Dermis blood vessel endothelial cell (primary cell): ENCODE measurements at regions not wholly inside any gene's neighbourhood (a gene's known extent, or its start where the extent isn't known, plus 50 kb on each side); places are given as distances from the start of the nearest gene placed in this dataset.
"Not testable (repeated sequence)": the region's sequence is repeated elsewhere in the genome, so short reads cannot be mapped to it uniquely, and the experiment has no call there.

Experiments
- DNase-seq: peaks from one replicate; pipeline ENCODE4 v3.0.0; 2010

DNA sequence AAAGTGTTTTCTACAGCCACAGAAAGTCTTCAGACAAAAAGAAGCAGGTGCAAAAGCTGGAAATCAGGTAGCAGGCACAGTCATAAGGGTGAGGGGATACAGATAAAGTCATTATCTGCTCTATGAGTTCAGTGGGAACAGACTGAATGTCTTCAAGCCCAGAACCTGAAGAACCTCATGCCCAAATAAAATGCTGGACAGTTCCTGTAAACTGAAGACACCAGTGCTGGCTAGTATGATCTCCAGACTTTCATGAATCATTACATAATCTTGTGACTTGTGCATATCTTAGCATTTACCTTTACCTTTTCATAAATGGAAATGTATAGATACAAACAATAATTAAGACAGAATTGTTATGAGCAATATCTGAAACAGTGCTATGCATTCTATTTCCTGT is 728.7 kb downstream of the DNAH5 start:
- no peak for DNase-seq

DNA sequence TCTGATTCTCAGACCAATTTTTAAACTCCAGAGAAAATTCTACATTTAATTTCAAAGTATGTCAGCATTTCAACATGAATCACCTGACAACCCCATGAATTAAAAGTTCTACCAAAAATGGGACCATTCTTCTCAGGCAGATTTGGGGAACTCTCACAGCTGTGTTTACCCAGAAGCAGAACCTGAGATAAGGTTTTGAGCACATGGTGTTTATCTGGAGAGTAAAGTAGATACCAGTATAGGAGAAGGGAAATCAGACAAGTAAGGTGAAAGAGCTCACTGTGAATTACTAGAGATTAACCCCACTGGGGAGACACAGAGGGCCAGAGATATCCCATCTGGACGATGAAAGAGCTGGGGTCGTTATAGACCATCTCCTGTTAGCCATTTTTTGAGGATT is 729.1 kb downstream of the DNAH5 start:
- no peak for DNase-seq

DNA sequence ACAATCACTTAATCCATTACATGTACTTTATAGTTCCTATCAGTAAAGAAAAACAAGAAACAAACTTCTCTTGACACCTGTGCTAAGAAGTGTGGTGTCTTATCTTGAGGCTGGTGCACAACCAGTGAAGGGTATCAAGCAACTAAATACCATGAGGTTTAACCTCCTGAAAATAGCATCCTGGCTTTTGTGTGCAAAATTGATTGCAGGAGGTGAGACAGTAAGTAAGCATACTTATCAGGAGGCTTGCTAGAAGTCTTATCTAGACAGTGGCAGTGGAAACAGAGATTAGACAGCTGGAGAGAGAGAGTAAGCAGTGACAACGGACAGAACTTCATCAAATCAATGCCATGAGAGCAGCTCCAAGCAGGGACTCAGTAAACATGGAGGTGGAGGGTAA is 730.3 kb downstream of the DNAH5 start:
- DNase-seq: no peak

DNA sequence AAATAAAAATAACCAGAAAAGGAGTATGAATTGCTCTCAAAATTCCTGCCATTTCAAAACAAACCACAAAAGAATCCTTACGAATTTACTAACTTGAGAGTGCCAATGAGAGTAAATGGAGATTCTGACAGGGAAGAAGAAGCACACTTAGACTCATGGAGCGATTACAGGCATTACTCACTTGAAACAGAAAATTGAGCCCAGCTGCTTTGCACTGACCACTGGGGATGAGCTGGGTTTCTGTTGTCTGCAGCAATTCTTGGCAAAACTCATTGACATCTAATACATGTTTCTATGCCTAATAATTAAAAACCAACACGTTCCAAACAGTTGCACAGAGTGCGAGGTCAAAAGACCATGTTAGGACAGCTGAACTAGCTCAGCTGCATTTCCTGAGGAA is 731.6 kb downstream of the DNAH5 start:
- no peak for DNase-seq

DNA sequence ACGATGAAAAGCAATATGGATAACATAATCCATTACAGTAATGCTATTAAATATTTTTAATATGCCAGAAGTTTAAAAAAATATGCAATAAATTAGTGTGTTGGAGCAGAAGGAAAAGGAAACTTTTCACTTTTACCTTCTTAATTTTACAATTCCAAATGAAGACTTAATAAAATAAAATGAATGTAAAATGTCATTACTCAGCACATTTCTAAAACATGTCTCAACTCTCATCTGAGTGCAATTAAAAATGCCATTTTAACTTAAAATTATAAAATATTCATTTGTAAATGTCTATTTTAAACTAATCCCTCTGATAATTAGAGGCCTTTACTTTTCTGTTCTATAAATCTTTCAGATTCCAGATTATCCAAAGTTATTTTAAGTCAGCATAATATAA is 733.4 kb downstream of the DNAH5 start:
- DNase-seq: no peak

DNA sequence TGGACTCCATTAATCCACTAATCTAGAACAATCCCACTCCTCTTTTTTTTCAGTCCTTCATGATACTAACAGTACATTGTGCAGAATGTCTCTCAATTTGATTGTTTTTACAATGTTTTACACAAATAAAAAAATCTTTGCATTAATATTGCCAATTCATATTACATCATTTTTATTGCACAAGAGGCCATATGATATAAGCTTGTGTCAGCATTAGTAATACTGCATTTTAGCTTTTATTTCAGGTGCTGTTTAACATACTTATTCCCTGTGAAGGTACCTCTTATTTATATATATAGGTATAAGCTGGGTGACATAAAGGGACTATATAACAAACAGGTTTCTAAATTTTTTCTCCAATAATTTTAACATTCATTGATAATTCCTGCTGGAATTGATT is 737.4 kb downstream of the DNAH5 start:
- DNase-seq: no peak

DNA sequence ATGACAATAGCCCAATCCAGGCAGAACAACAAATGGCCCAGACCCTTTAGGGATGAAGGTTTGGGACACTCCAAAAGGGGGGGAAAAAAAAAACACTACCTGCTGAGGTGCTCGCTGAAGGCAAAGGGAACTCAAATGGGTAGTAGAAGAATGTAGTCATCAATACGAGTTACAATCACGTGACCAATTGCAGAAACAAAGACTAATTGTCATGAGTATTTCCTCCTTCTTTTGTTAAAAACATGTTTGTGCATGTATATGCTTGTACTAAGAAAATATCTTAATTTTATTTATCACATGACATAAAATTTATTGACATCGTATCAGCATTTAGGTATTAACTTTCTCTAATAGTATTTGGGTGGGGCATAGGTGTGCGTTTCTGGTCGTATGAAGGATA is 743.5 kb downstream of the DNAH5 start:
- no peak for DNase-seq

DNA sequence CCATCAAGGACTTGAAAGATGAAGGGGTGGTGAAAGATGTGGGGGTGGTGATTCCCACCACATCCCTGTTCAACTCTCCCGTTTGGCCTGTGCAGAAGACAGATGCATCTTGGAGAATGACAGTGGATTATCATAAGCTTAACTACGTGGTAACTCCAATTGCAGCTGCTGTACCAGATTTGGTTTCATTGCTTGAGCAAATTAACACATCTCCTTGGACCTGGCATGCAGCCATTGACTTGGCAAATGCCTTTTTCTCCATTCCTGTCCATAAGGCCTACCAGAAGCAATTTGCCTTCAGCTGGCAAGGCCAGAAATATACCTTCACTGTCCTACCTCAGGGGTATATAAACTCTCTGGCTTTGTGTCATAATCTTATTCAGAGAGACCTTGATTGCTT is 746.3 kb downstream of the DNAH5 start:
- not testable (repeated sequence) for DNase-seq

DNA sequence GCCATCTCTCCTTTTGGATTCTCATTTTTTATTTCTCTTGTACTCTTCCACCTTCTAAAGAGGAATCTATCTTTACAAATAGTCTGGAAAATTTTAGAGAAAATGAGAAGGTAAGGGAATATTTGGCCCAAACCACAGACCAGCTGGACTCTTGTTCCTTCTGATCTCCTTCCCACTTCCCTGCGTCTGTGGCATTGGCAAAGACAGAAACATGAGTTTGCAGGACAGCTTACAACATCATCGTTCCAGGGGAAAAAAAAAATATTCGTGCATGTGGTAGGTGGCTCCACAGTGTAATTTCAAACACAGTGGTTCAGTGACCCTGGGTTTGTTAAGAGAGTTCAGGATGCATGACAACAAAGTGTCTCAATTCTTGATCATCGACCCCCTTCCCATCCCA is 755.0 kb downstream of the DNAH5 start:
- no peak for DNase-seq

DNA sequence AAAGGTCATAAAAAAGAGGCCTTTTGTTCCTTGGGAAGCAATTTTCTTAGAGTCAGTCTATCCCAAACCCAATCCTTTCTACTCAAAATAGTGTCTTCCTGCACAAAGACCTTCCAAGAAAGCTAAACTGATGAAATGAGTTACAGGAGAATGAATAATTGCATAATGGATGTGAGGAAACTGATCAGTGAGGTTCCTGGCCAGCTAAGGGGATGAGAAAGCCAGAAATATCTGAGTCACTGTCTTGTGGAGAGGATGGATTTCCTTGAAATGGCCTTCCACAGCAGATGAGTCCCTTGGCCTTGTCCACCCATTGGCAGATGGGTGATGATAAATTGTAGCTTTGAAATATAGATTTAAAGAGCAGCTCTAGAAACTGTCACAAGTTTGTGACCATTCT is 756.1 kb downstream of the DNAH5 start:
- DNase-seq: no peak

DNA sequence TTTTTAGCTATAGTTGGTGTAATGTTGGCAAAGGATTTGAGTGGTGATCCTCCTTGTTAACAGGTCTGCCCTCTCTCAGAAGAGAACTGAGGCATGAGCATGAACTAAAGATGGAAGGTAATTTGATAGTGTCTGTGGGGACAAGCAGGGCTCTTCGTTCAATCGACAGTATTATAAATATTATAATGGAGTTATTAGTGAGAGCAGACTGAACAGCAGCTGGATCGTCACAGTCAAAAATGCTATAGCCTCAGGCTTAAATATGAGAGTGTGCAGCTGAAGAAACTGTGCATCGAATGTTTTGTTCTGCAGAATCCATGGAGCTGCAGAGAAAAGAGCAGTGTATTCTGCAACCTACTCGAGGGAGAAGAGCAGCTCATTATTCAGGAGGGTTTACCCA is 757.3 kb downstream of the DNAH5 start:
- no peak for DNase-seq

DNA sequence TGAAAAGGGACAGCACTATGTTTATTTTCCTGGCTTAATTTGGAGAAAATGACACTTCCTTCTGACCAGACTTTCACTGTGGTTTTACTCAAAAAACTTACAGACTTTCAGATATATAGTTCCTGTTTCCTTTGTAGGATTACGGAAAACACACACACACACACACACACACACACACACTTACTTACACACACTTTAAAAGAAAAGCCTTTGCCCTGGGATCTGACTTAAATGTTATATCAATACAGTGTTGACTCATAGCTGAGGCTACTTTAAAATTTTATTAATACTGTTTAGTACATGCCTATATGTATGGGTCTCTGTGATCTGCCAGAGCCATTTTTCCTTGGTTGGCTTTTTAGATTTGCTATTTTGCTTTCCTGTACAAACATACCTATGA is 758.3 kb downstream of the DNAH5 start:
- DNase-seq: no peak

DNA sequence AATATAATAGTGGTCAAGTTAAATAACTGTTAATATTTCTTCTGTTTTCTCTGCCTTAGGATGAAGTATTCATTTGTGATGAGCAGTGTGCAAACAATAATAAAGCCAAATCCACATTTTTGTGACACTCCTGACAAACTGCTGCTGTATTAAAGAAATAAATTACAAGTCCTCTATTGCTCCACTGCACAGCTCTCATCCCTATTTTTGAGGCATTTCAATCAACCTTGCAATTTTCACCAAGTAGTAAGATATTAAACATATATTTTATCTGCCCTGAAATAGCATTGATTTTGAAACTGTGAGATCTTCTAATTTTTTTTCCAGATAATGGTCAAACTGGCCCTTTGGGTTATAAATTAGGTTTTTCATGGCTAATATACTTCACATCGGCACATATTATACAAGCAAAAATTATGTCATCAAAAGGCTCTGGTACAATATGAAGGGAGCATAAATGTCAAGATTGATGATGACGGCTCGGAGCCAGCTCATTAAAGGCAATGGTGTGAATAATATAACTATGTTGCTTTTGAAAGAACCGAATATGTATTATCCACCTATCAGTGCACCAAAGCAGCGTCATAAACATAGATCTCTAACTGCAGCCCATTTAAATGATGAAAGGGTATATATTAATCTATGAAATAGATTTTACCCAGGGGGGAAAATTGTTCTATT is 764.9 kb downstream of the DNAH5 start:
- DNase-seq: no peak

DNA sequence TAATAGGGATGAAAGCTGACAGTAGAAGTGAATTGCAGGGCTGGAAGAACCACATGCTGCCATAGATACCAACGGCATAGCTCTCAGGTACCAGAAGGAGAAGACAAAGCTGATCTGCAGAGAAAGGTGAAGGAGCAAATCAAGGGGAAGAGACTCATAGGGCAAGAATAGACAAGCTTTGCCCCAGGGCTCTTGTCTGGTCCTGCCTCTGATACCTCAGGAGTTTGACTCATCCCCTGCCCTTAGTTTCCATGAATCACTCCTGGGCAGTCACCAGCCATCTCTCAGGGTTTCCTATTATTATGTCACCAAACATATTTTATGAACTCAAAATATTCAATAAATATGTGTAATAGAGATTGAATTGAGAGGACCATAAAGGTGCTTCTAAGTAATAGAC is 800.9 kb downstream of the DNAH5 start:
- DNase-seq: no peak

DNA sequence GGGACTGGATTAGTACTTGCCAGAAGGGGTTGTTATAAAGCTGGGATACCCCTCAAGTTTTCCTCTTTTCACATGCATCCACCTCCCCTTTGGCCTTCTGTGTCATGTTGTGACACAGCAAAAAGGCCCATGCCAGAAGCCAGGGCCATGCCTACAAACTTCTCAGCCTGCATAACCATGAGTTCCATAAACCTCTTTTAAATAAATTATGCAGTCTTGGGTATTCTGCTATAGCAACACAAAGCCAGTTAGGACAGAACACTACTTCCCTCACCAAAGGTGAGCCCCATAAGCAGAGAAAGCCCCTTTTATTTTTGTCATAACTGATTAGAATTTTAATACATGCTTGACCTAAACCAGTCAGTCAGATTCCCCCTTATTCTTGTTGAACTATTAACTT is 801.3 kb downstream of the DNAH5 start:
- no peak for DNase-seq

DNA sequence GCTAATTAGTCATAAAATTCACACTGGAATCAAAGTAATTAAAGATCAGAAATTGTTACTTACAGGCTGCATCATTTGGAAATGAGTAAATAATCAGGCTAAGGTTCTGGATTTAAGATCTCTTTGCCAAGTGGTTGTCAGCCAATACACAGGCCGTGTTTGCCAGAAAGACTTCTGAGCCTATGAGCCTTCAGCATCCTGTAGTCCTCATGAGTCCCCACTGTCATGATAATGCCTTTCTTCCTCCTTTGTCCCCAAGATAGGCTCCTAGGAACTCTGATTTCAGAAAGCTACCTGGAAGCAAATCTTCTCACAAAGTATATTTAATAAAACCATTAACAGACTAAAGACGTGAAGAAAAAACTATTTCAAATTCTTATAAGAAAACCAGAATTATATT is 810.5 kb downstream of the DNAH5 start:
- no peak for DNase-seq

DNA sequence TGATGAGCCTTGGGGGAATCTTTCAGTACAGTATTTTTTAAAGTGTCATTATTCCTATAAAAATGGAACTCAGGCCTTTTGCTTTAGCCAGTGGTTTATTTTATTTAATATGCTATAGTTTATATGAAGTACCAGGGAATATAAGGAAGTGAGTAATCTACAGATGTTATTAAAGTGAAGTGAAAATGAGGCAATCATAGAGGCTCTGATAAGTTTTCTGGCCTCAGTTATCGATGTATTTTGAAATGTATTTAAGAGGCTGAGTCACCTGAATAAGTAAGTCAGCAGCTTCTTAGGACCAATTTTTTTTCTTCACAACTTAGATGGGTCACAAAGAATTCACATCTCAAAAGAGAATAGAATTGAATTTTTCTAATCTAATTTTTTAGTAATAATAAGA is 829.0 kb downstream of the DNAH5 start:
- no peak for DNase-seq

DNA sequence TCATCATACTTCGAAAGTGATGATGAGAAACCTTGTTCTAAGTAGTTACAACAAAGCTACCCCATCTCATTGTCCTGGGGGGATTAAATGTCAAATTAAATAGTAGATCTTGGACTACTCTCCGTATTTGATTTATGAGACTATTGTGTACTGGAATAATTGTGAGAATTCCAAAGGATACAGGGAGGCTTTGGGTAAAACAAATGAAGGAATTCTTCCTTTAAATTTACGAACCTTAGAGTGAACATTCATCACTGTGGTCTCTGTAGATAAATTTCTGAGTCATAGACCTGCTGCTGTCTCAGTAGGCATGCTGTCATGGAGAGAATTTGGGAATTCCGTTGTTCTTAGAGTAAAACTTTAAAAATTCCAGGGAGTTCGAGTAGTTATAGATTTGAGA is 836.2 kb downstream of the DNAH5 start:
- DNase-seq: no peak

DNA sequence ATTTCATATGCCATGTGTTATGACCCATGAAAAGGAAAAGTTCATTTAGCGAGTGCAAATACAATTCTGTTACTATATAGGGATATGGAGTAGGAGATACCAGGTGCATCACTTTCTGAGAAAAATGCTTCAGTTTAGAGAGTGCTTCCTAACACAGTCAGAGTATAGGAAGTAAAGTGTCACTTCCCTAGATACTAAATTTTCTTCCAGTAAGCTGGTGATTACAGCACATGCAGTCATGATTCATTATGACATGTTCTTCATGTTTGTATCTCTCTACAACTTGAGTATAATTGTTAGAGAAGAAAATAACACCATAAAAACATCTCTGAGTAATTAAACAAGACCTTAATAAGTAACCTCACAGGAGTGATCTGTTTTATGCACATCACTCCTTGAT is 837.0 kb downstream of the DNAH5 start:
- DNase-seq: no peak

DNA sequence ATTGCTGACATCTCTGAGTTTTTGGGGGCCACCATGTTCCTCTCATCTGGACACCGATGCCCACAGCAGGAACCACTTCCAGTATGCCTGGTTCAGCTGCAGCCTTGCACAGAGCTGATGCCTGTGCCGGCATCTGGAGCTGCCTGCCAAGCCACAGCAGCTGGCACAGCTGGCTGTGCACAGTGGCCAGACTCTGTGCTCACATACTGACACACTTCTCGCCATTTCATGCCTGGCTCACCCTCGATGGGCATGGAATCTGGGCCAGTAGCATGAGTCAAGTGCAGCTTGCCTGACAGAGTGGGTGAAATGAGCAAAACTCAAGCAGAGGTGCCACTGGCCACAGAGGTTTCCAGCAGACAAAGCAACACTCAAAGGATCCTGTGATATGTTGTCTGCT is 863.4 kb downstream of the DNAH5 start:
- no peak for DNase-seq

DNA sequence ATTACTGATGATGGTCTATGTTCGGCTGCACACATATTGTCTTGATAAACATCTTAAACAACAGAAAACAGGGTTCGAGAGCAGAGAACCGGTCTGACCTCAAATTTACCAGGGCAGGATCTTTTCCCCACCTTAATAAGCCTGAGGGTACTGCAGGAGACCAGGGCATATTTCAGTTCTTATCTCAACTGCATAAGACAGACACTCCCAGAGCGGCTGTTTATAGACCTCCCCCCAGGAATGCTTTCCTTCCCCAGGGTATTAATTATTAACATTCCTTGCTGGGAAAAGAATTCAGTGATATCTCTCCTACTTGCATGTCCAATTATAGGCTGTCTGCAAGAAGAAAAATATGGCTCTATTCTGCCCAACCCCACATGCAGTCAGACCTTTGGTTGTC is 871.6 kb downstream of the DNAH5 start:
- not testable (repeated sequence) for DNase-seq

DNA sequence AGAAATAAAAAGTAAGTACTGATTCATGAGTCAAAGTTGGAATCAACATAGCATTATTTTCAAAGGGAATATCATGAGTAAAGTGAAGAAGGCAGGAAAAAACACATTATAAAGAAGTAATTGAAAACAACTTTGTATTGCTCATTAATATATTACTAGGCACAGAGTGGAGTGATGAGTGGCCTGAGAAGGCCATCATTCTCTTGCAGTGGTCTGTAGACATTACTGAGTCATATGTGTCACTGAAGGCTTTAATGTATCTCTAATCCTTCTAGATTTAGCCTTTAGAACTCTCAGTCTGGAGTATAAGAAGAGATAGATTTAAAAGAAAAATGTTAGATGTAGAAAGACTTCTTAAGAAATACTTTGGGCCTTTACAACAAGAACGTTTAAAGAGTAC is 881.4 kb downstream of the DNAH5 start:
- DNase-seq: no peak

DNA sequence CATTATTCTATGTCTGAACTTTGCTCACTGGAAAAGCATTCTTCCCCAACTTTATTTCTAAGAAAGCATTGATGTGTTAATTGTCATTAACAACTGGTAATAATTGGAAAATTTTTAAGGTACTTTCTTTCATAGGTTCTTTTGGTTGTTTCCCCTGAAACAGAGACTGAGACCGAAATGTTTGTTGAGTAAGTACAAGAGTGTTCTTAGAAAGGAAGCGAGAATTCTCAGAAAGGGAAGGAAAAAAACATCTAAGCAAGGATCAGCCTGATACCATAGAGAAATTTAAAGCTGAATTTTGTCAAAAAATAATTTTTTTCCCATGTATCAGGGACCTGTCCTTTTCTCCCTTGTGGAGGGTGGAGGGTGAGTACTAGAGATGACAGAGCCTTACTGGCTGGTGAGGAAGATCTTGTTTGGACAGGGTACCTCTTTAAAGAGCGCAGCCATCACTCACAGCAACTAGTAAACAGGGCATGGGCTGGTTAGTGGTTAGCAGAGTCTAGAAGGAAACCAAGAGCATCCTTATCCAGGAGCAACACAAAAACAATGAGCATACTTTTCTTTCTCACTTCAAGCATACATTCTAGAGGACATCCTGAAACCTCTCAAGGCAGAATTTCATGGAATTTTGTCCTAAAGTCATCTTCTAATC is 898.5 kb downstream of the DNAH5 start:
- DNase-seq: no peak

DNA sequence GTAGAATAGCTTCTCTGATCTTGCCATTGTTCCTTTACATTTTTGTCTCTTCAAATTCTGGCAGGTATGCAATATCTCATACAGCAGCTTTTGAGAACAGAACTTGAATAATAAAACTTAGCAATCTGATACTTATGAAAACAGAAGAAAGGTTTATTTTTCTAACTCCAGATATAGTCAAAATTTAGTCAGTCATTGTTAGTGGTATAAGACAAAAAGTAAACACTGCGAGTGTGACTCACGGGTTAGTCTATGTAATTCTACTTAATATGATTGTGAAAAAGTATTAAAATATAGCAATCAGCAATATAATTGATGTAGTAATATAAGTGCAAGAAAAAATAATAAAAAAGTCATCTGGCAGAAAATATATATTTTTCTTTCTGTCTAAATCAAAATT is 910.4 kb downstream of the DNAH5 start:
- DNase-seq: no peak

DNA sequence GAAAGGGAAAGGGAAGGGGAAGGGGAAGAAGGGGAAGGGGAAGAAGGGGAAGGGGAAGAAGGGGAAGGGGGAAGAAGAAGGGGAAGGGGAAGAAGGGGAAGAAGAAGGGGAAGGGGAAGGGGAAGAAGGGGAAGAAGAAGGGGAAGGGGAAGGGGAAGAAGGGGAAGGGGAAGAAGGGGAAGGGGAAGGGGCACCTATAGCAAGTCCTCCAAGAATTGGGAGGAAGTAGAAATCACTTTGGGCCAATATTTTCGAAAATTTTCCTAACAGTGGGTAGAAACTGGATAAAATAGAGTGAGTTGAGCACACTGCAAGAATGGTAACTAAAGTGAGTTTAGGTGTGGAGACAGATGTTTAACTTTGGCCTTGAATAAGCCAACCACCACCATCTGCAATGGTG is 915.3 kb downstream of the DNAH5 start:
- DNase-seq: no peak
